ENCODE measurements at regions not wholly inside any gene's neighbourhood (a gene's known extent, or its start where the extent isn't known, plus 50 kb on each side); places are given as distances from the start of the nearest gene placed in this dataset.
A peak's percentile ranks its signal among the peaks of the same experiment; 100 is the strongest.

- no peak for DNase-seq
These were observed 299.5 kb upstream of the RASGRP1 start for GRCh38 chr15:38864122-38864521.

- no peak for DNase-seq
These were observed 300.4 kb upstream of the RASGRP1 start for GRCh38 chr15:38864827-38865581.

- DNase-seq: no peak
These were observed 302.9 kb upstream of the RASGRP1 start for GRCh38 chr15:38867556-38867955.

- DNase-seq: peak; percentile 7
These were observed 303.9 kb upstream of the RASGRP1 start for GRCh38 chr15:38868326-38869114.

GRCh38 chr15:38871638-38872037 is 307.0 kb upstream of the RASGRP1 start:
- DNase-seq: no peak

- DNase-seq: no peak
These were observed 308.1 kb upstream of the RASGRP1 start for GRCh38 chr15:38872732-38873131.

- DNase-seq: peak; percentile 6
These were observed 308.5 kb upstream of the RASGRP1 start for GRCh38 chr15:38873158-38873557.

GRCh38 chr15:38874464-38874863 is 309.9 kb upstream of the RASGRP1 start:
- no peak for DNase-seq

GRCh38 chr15:38876211-38876610 is 311.6 kb upstream of the RASGRP1 start:
- no peak for DNase-seq

- no peak for DNase-seq
These were observed 312.0 kb upstream of the RASGRP1 start for GRCh38 chr15:38876621-38877020.

GRCh38 chr15:38877471-38877870 is 312.9 kb upstream of the RASGRP1 start:
- DNase-seq: no peak

GRCh38 chr15:38878026-38878425 is 313.4 kb upstream of the RASGRP1 start:
- no peak for DNase-seq

GRCh38 chr15:38878926-38879325 is 314.3 kb upstream of the RASGRP1 start:
- peak; percentile 30 for DNase-seq

- DNase-seq: no peak
These were observed 315.4 kb upstream of the RASGRP1 start for GRCh38 chr15:38879909-38880471.

- no peak for DNase-seq
These were observed 317.6 kb upstream of the RASGRP1 start for GRCh38 chr15:38882221-38882620.

- no peak for DNase-seq
These were observed 319.4 kb upstream of the RASGRP1 start for GRCh38 chr15:38883987-38884386.

- DNase-seq: no peak
These were observed 320.4 kb upstream of the RASGRP1 start for GRCh38 chr15:38885001-38885400.

- DNase-seq: no peak
These were observed 320.9 kb upstream of the RASGRP1 start for GRCh38 chr15:38885471-38885952.

GRCh38 chr15:38886315-38887163 is 321.9 kb upstream of the RASGRP1 start:
- no peak for DNase-seq

GRCh38 chr15:38888701-38889221 is 324.1 kb upstream of the RASGRP1 start:
- no peak for DNase-seq

- no peak for DNase-seq
These were observed 325.6 kb upstream of the RASGRP1 start for GRCh38 chr15:38890194-38890593.

- DNase-seq: no peak
These were observed 329.3 kb upstream of the RASGRP1 start for GRCh38 chr15:38893925-38894242.
